ENCODE measurements at regions not wholly inside any gene's neighbourhood (a gene's known extent, or its start where the extent isn't known, plus 50 kb on each side); places are given as distances from the start of the nearest gene placed in this dataset.

DNA sequence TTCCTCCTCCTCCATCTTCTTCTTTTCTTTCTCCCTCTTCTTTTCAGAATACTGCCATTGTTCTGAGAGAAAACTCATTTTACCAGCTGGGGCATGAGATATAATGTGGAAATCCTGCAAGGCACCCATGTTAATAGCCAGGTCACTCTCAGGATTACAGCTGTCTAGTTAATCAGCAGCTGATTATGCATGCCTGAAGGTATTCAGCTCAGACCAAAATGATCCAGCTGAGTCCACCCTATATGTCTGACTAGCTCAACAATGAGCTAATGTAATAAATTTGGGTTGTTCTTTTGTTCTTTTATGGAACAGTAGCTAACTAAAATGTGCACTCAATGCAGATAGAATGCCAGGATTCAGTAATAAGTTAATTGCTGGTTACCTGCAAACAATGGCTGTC, 441.4 kb downstream of the KDM5D start:
- DNase-seq: no peak
- no peak overlapping the region for H3K27ac ChIP-seq (ENCODE audit: low read depth, low read length)
- ChIA-PET CTCF (no interaction called here), POLR2A (no interaction called here)
- Mint-ChIP-seq H3K9me3 (peaks cover 0 to 16% (median 0%) of the 10 kb centered on the region in 11 donors), H3K27me3 (no peaks in the 10 kb centered on the region), H3K4me3 (no peak overlapping the region), H3K27ac (no peak overlapping the region), H3K36me3 (no peaks in the 10 kb centered on the region), H3K4me1 (no peaks in the 10 kb centered on the region)
- H3K36me3 ChIP-seq (ENCODE audit: control insufficient read depth in 2 of 3, insufficient read depth in 3 of 3, low read length in 3 of 3): no peaks in the 10 kb centered on the region
- no peak for ATAC-seq
- H3K27me3 ChIP-seq (ENCODE audit: control insufficient read depth in 2 of 2, insufficient read depth in 2 of 2, low read length in 2 of 2): no peaks in the 10 kb centered on the region
- no peak overlapping the region for H3K4me3 ChIP-seq (ENCODE audit: low read length)
- no peaks in the 10 kb centered on the region for H3K9me3 ChIP-seq (ENCODE audit: control insufficient read depth in 2 of 3, low read length in 3 of 3)
- no peaks in the 10 kb centered on the region for H3K4me1 ChIP-seq (ENCODE audit: control insufficient read depth in 2 of 2, insufficient read depth in 2 of 2, low read length in 2 of 2)
- intact Hi-C loops (cut with micrococcal nuclease): no loop called here

DNA sequence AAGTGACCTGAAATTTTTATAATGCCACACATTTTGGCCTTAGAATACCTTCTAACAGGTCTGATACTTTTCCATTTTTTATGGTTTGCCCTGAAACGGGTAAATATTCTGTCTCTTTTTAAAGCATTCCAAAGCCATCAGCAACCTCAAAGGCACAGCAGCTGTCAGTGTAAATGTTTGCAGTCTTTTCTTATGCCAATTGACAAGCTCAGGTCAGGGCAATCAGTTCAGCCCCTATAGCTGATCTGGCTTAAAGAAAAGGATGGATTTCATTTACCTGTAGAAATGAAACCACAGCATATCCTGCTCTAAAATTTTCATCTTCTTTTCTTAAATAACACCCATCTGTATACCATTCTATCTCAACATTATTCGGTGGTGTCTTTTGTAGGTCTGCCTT, 453.6 kb downstream of the KDM5D start:
- Histone ChIP-seq H3K36me3 (ENCODE audit: control insufficient read depth in 2 of 3, insufficient read depth in 3 of 3, low read length in 3 of 3) (no peaks in the 10 kb centered on the region), H3K27ac (ENCODE audit: low read depth, low read length) (no peak overlapping the region), H3K9me3 (ENCODE audit: control insufficient read depth in 2 of 3, low read length in 3 of 3) (no peaks in the 10 kb centered on the region), H3K4me3 (ENCODE audit: low read length) (no peak overlapping the region), H3K4me1 (ENCODE audit: control insufficient read depth in 2 of 2, insufficient read depth in 2 of 2, low read length in 2 of 2) (no peaks in the 10 kb centered on the region), H3K27me3 (ENCODE audit: control insufficient read depth in 2 of 2, insufficient read depth in 2 of 2, low read length in 2 of 2) (no peaks in the 10 kb centered on the region)
- no peak overlapping the region for H3K27ac Mint-ChIP-seq
- intact Hi-C loops (cut with micrococcal nuclease): no loop called here
- H3K9me3 Mint-ChIP-seq: peaks cover 0 to 2% (median 0%) of the 10 kb centered on the region in 11 donors
- H3K27me3 Mint-ChIP-seq: no peaks in the 10 kb centered on the region
- ATAC-seq (no peak), DNase-seq (no peak)
- H3K36me3 Mint-ChIP-seq: no peaks in the 10 kb centered on the region
- ChIA-PET CTCF (no interaction called here), POLR2A (no interaction called here)
- H3K4me1 Mint-ChIP-seq: no peaks in the 10 kb centered on the region
- H3K4me3 Mint-ChIP-seq: no peak overlapping the region

DNA sequence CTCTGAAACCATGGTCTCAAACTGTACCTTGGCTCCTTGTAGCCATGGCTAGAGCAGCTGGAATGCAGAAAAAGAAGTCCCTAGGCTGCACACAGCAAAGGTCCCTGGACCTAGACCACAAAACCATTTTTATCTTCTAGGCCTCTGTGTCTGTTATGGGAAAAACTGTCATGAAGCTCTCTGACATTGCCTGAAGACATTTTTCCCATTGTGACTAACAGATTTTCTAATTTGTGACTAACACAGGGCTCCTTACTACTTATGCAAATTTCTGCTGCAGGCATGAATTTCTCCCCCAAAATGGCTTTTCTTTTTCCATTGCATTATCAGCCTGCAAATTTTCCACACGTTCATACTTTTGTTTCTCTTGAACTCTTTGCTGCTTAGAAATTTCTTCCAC, 470.4 kb downstream of the KDM5D start:
- Mint-ChIP-seq H3K36me3 (no peaks in the 10 kb centered on the region), H3K4me3 (no peak overlapping the region), H3K4me1 (no peaks in the 10 kb centered on the region), H3K27me3 (no peaks in the 10 kb centered on the region), H3K9me3 (no peaks in the 10 kb centered on the region), H3K27ac (no peak overlapping the region)
- CTCF ChIA-PET: no interaction called here
- no peaks in the 10 kb centered on the region for H3K27me3 ChIP-seq (ENCODE audit: control insufficient read depth in 2 of 2, insufficient read depth in 2 of 2, low read length in 2 of 2)
- no peaks in the 10 kb centered on the region for H3K36me3 ChIP-seq (ENCODE audit: control insufficient read depth in 2 of 3, insufficient read depth in 3 of 3, low read length in 3 of 3)
- ATAC-seq (no peak), DNase-seq (no peak)
- POLR2A ChIA-PET: no interaction called here
- intact Hi-C loops (cut with micrococcal nuclease): no loop called here
- H3K4me1 ChIP-seq (ENCODE audit: control insufficient read depth in 2 of 2, insufficient read depth in 2 of 2, low read length in 2 of 2): no peaks in the 10 kb centered on the region
- no peaks in the 10 kb centered on the region for H3K9me3 ChIP-seq (ENCODE audit: control insufficient read depth in 2 of 3, low read length in 3 of 3)
- H3K4me3 ChIP-seq (ENCODE audit: low read length): no peak overlapping the region
- H3K27ac ChIP-seq (ENCODE audit: low read depth, low read length): no peak overlapping the region

DNA sequence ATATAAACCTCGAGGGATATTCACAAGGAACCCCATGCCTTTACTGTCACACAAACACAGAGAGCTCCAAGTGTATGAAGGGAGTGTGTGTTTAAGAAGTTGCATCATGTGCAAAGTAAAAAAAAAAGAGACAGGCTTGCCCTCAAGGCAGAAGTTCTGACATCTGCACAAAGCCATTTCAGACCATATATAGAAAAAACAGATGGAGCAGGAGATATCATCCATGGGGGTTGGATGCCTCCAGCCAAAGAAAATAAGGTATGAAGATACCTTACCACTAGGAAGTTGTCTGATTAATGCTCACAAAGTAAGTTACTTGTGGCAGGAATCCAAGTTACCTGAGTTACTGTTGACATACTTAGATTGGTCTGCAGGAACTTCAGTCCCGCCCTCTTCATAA, 476.2 kb downstream of the KDM5D start:
- ATAC-seq (no peak), DNase-seq (no peak)
- Histone ChIP-seq H3K4me3 (ENCODE audit: low read length) (no peak overlapping the region), H3K9me3 (ENCODE audit: control insufficient read depth in 2 of 3, low read length in 3 of 3) (no peaks in the 10 kb centered on the region), H3K27me3 (ENCODE audit: control insufficient read depth in 2 of 2, insufficient read depth in 2 of 2, low read length in 2 of 2) (no peaks in the 10 kb centered on the region), H3K36me3 (ENCODE audit: control insufficient read depth in 2 of 3, insufficient read depth in 3 of 3, low read length in 3 of 3) (no peaks in the 10 kb centered on the region), H3K4me1 (ENCODE audit: control insufficient read depth in 2 of 2, insufficient read depth in 2 of 2, low read length in 2 of 2) (no peaks in the 10 kb centered on the region), H3K27ac (ENCODE audit: low read depth, low read length) (no peak overlapping the region)
- CTCF ChIA-PET: no interaction called here
- H3K9me3 Mint-ChIP-seq: no peaks in the 10 kb centered on the region
- no peak overlapping the region for H3K27ac Mint-ChIP-seq
- no peaks in the 10 kb centered on the region for H3K27me3 Mint-ChIP-seq
- POLR2A ChIA-PET: no interaction called here
- H3K36me3 Mint-ChIP-seq: no peaks in the 10 kb centered on the region
- peaks cover 0 to 6% (median 0%) of the 10 kb centered on the region in 7 donors for H3K4me1 Mint-ChIP-seq
- intact Hi-C loops (cut with micrococcal nuclease): loop anchor here in 1 of 2 donors (10.0 kb wide), 1 partner anchor 126 kb away; no protein-coding TSS in a partner anchor
- no peak overlapping the region for H3K4me3 Mint-ChIP-seq

DNA sequence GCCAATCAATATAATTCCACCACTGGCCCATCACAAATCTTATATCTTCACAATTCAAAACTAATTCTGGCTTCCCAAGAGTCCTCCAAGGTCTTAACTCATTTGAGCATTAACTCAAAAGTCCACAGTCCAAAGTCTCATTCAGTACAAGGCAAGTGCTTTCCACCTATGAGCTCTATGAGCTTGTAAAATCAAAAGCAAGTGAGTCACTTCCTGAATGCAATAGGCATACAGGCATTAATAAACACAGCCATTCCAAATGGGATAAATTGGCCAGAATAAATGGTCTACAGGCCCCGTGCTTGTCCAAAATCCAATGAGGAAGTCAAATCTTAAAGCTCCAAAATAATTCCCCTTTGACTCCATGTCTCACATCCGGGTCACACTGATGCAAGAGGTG, 479.1 kb downstream of the KDM5D start:
- DNase-seq (no peak), ATAC-seq (no peak)
- Mint-ChIP-seq H3K27me3 (no peaks in the 10 kb centered on the region), H3K4me1 (peaks cover 0 to 6% (median 0%) of the 10 kb centered on the region in 7 donors), H3K9me3 (no peaks in the 10 kb centered on the region), H3K27ac (no peak overlapping the region), H3K36me3 (no peaks in the 10 kb centered on the region), H3K4me3 (no peak overlapping the region)
- ChIA-PET CTCF (interaction anchor here (1.3 kb wide), 1 partner anchor 238 kb away, joined by 5 read pairs; no protein-coding TSS in a partner anchor), POLR2A (no interaction called here)
- no peak overlapping the region for H3K27ac ChIP-seq (ENCODE audit: low read depth, low read length)
- no peaks in the 10 kb centered on the region for H3K36me3 ChIP-seq (ENCODE audit: control insufficient read depth in 2 of 3, insufficient read depth in 3 of 3, low read length in 3 of 3)
- no peaks in the 10 kb centered on the region for H3K9me3 ChIP-seq (ENCODE audit: control insufficient read depth in 2 of 3, low read length in 3 of 3)
- intact Hi-C loops (cut with micrococcal nuclease): loop anchor here in 1 of 2 donors (1.0 to 10.0 kb wide), 2 partner anchors 129 to 238 kb away; no protein-coding TSS in a partner anchor
- H3K27me3 ChIP-seq (ENCODE audit: control insufficient read depth in 2 of 2, insufficient read depth in 2 of 2, low read length in 2 of 2): no peaks in the 10 kb centered on the region
- H3K4me1 ChIP-seq (ENCODE audit: control insufficient read depth in 2 of 2, insufficient read depth in 2 of 2, low read length in 2 of 2): no peaks in the 10 kb centered on the region
- no peak overlapping the region for H3K4me3 ChIP-seq (ENCODE audit: low read length)

DNA sequence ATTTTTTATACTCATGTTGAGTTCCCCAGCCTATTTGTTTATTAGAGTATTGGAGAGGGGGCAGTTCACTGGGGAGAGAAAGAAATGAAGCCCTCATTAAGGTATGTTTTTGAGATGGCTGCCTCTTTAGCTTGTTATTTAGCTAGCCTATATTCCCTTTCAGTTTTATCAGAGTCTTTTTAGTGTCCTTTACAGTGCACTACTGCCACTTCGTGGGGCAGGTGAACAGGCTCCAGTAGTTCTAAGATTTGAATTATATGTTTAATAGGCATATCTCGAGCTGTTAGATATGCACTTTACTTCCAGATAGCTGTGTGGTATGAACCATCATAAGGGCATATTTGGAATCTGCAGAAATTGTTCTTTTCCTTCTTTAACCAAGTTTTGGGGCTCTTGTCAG, 482.2 kb downstream of the KDM5D start:
- POLR2A ChIA-PET: no interaction called here
- Mint-ChIP-seq H3K27ac (no peak overlapping the region), H3K9me3 (no peaks in the 10 kb centered on the region), H3K27me3 (no peaks in the 10 kb centered on the region), H3K4me3 (no peak overlapping the region), H3K4me1 (peaks cover 0 to 4% (median 0%) of the 10 kb centered on the region in 7 donors), H3K36me3 (no peaks in the 10 kb centered on the region)
- intact Hi-C loops (cut with micrococcal nuclease): loop anchor here in 1 of 2 donors (1.0 to 10.0 kb wide), 3 partner anchors 30 to 185 kb away; no protein-coding TSS in a partner anchor
- DNase-seq: peak in 1 of 9 donors; percentile 6
- CTCF ChIA-PET: interaction anchor here (0.7 to 1.9 kb wide), 2 partner anchors 17 to 30 kb away, joined by 3 to 5 read pairs; no protein-coding TSS in a partner anchor
- Histone ChIP-seq H3K4me3 (ENCODE audit: low read length) (no peak overlapping the region), H3K27me3 (ENCODE audit: control insufficient read depth in 2 of 2, insufficient read depth in 2 of 2, low read length in 2 of 2) (no peaks in the 10 kb centered on the region), H3K9me3 (ENCODE audit: control insufficient read depth in 2 of 3, low read length in 3 of 3) (no peaks in the 10 kb centered on the region), H3K27ac (ENCODE audit: low read depth, low read length) (no peak overlapping the region), H3K4me1 (ENCODE audit: control insufficient read depth in 2 of 2, insufficient read depth in 2 of 2, low read length in 2 of 2) (no peaks in the 10 kb centered on the region), H3K36me3 (ENCODE audit: control insufficient read depth in 2 of 3, insufficient read depth in 3 of 3, low read length in 3 of 3) (no peaks in the 10 kb centered on the region)
- no peak for ATAC-seq
